BLaER1 (cell line): ENCODE measurements at regions not wholly inside any gene's neighbourhood (a gene's known extent, or its start where the extent isn't known, plus 50 kb on each side); places are given as distances from the start of the nearest gene placed in this dataset.

Source experiments
- H3K27ac ChIP-seq: shearing (Covaris generic); formaldehyde crosslinking; 2 replicates; pipeline ENCODE4 v1.8.1; 2022
- H3K27me3 ChIP-seq: shearing (Covaris generic); formaldehyde crosslinking; 2 replicates; pipeline ENCODE4 v1.8.1; 2022
- H3K36me3 ChIP-seq: shearing (Covaris generic); formaldehyde crosslinking; 2 replicates; pipeline ENCODE4 v1.8.1; 2022
- H3K4me1 ChIP-seq: shearing (Covaris generic); formaldehyde crosslinking; 2 replicates; pipeline ENCODE4 v1.8.1; 2022
- H3K4me2 ChIP-seq: shearing (Covaris generic); formaldehyde crosslinking; 2 replicates; pipeline ENCODE4 v1.8.1; 2022
- H3K4me3 ChIP-seq: shearing (Covaris generic); formaldehyde crosslinking; 2 replicates; pipeline ENCODE4 v1.8.1; 2022
- H3K9ac ChIP-seq: shearing (Covaris generic); formaldehyde crosslinking; 2 replicates; pipeline ENCODE4 v1.8.1; 2022
- H3K9me3 ChIP-seq: shearing (Covaris generic); formaldehyde crosslinking; 2 replicates; pipeline ENCODE4 v1.8.1; 2022
- H4K20me1 ChIP-seq: shearing (Covaris generic); formaldehyde crosslinking; 2 replicates; pipeline ENCODE4 v1.8.1; 2022
- Cebpa-rat ChIP-seq: shearing (Covaris generic); IDR thresholded peaks from 2 replicates; pipeline ENCODE4 v1.8.1; 2022

DNA sequence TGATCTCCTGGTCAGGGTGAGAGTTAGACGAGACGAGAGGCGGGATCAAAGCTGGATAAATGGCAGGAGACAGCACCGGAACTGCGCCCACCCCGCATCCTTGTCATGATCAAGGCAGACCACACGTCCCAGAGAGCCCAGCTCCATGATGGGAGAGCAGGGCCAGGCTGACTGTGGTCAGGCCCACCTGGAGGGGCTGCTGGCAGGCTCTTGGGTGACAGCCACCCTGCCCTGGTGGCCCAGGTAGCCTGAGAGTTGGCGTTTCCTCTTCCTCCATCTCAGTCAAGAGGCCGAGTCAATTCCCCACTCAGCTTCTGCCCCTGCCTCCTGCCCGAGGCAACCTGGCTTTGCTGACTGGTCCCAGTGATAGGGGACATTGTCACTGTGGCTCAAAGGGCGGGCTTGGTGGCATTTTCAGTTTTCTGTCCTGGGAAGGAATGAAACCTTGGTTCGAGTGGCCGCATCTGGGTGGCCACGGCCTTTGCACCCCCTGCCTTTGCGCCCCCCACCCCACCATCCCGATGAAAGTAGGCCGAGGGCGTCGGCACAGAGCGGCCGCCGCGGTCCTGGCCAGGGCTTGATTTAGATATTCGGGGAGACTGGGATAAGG is 60.8 kb upstream of the PPARA start:
- Histone ChIP-seq H3K9me3 (no peaks in the 10 kb centered on the region), H3K36me3 (peaks cover 71% of the 10 kb centered on the region), H3K4me1 (peaks cover 49% of the 10 kb centered on the region), H3K27ac (peak overlapping the region; percentile 26; the same call in 1 of the 2 replicates), H3K9ac (no peak overlapping the region), H3K4me3 (no peak overlapping the region), H3K4me2 (peak overlapping the region; percentile 66), H3K27me3 (no peaks in the 10 kb centered on the region), H4K20me1 (peaks cover 100% of the 10 kb centered on the region)
- TF ChIP-seq Cebpa-rat = no peak

DNA sequence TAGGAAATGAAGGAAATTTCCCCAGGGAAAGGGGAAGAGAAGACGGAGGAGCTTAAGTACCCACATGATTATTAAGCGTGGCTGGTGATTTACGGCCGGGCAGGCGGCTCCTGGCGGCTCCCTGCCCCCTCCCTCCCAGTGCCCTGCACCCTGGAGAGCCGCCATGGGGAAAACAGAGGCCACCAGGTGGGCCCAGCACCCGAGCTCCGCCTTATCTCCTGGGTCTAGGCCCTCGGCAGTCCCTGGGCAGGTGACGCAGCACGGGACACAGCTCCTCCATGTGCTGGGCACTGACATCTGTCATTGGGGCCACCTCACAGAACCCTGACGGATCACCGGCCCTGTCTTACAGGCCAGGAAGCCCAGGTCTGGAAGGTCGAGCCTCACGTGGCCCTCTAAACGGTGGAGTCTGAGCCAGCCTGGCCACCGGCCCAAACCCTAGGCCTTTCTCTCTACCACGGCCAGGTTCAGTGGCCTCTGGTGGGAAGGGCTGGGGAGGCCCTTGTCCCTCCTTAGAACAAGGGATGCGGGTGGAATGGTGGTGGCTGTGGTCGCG is 60.2 kb upstream of the PPARA start:
- H3K4me1 ChIP-seq = peaks cover 55% of the 10 kb centered on the region
- peaks cover 65% of the 10 kb centered on the region for H3K36me3 ChIP-seq
- H3K27ac ChIP-seq = no peak overlapping the region
- peaks cover 100% of the 10 kb centered on the region for H4K20me1 ChIP-seq
- no peaks in the 10 kb centered on the region for H3K27me3 ChIP-seq
- no peak for TF ChIP-seq Cebpa-rat
- no peak overlapping the region for H3K9ac ChIP-seq
- no peak overlapping the region for H3K4me2 ChIP-seq
- no peaks in the 10 kb centered on the region for H3K9me3 ChIP-seq
- no peak overlapping the region for H3K4me3 ChIP-seq

DNA sequence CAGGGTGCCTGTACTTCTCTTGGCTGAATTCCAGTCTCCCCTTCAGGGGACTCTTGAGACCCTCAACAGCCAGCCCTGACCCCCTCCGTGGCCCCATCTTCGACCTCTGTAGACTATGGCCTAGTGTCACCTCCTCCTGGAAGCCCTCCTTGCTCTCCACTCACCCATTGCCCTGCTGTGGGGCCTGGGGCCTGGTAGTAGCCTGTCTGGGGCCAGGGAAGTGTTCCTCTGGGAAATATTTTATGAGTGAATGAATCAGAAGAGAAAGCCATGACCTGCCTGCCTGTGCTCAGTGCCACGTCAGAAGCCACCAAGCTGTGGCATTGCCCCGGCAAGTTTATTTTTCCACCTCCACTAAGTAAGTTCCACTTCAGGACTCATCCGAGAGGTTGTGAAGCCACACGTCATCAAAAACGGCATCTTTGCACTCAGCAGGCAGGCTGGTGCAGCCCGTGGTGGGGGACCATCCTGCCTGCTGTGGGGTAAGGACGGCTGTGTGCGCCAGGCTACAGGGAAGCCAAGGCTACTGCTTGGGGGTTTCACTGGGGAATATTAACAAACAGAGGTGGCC is 59.6 kb upstream of the PPARA start:
- H3K9ac ChIP-seq = no peak overlapping the region
- peaks cover 59% of the 10 kb centered on the region for H3K36me3 ChIP-seq
- H3K9me3 ChIP-seq = no peaks in the 10 kb centered on the region
- no peak for TF ChIP-seq Cebpa-rat
- H3K27me3 ChIP-seq = no peaks in the 10 kb centered on the region
- H4K20me1 ChIP-seq = peaks cover 96% of the 10 kb centered on the region
- no peak overlapping the region for H3K27ac ChIP-seq
- no peak overlapping the region for H3K4me2 ChIP-seq
- peaks cover 54% of the 10 kb centered on the region for H3K4me1 ChIP-seq
- H3K4me3 ChIP-seq = no peak overlapping the region

DNA sequence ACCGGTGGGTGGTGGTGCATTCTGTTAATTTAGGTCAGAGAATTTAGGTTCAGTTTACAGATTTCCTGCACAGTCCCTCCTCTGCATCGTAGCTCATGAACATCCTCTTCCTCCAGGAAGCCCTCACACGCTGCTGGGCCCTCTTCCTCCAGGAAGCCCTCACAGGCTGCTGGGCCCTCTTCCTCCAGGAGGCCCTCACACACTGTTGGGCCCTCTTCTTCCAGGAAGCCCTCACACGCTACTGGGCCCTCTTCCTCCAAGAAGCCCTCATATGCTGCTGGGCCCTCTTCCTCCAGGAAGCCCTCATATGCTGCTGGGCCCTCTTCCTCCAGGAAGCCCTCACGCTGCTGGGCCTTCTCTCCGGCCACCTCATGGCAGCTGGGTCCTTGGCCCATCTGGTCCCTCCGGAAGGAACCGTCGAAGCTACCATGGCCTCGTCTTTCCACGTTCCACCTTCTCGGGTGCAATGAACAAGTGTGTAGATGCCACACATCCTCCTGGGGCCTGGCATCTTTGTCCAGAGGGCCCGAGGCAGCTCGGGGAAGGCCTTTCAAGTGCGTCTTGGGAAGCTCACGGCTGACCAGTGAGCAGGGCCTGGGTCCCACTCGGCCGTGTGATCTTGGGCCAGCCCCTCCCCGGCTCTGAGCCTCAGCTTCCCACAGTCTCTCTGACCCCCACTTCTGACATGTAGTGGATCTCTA is 58.9 kb upstream of the PPARA start:
- Histone ChIP-seq H3K27ac (no peak overlapping the region), H3K4me1 (peaks cover 54% of the 10 kb centered on the region)

DNA sequence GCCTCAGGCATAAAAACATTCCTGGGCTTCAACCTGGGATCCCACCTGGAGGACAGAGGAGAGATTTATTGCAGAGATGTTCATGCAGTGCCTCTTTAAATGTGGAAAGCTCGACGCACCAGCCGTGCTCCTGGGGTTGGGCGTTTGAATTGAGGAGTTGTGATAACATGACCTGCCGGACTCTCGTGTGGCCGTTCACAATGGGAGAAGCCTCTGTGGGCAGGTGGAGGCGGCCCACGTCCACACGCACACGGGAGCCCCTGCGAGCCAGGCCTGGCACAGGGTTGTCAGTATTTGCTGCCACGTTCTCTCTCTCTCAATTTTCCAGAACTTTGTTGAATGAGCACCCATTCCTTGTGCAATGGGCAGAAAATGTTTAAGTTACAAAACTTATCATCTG is 58.3 kb upstream of the PPARA start:
- Histone ChIP-seq H3K4me1 (peaks cover 54% of the 10 kb centered on the region), H3K36me3 (peaks cover 48% of the 10 kb centered on the region), H3K4me2 (no peak overlapping the region), H4K20me1 (peaks cover 96% of the 10 kb centered on the region), H3K9ac (no peak overlapping the region), H3K27me3 (no peaks in the 10 kb centered on the region), H3K9me3 (no peaks in the 10 kb centered on the region), H3K27ac (no peak overlapping the region), H3K4me3 (no peak overlapping the region)
- TF ChIP-seq Cebpa-rat = no peak

More for the DNA sequence above, 58.9 kb upstream of the PPARA start:
- Histone ChIP-seq H3K9ac (no peak overlapping the region), H4K20me1 (peaks cover 96% of the 10 kb centered on the region), H3K9me3 (no peaks in the 10 kb centered on the region), H3K4me2 (no peak overlapping the region), H3K27me3 (no peaks in the 10 kb centered on the region), H3K4me3 (no peak overlapping the region), H3K36me3 (peaks cover 52% of the 10 kb centered on the region)
- TF ChIP-seq Cebpa-rat = no peak

DNA sequence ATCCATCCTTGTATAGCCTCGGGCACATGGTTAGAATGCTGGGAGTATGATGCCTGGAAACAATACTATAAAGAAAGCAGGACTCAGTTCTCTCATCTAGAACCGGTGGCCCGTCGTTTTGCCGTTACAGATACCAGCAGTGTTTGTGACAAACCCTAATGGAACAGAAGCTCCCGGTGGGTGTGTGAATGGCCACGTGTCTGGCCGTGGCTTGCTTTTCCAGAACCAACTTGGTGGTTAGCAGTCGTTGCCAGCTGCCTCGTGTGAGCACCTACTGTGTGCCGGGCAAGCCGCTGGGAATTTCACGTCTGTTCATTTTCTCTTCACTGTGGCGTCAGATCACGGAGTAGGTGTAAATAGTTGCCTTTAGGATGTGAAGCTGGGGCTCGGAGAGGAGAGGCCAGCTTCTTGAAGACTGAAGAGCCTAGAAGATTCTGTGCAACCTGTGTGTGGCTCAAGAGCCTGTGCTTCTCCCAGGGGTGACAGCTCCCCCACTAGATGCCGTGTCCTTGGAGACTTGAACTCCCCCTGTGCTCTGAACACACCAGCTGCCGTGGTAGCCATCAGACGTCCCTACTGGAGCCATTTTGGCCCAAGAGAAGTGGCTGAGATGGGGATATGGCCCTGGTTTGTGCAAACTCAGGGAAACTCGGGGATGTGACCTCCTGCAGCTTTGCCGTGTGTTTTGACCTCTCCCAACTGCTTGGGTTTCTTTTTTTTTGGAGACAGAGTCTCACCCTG is 57.5 kb upstream of the PPARA start:
- Histone ChIP-seq H3K4me2 (no peak overlapping the region), H3K27me3 (no peaks in the 10 kb centered on the region), H3K4me3 (no peak overlapping the region), H3K36me3 (peaks cover 42% of the 10 kb centered on the region), H4K20me1 (peaks cover 96% of the 10 kb centered on the region), H3K27ac (no peak overlapping the region), H3K9me3 (no peaks in the 10 kb centered on the region), H3K4me1 (peaks cover 54% of the 10 kb centered on the region), H3K9ac (no peak overlapping the region)
- TF ChIP-seq Cebpa-rat = no peak

DNA sequence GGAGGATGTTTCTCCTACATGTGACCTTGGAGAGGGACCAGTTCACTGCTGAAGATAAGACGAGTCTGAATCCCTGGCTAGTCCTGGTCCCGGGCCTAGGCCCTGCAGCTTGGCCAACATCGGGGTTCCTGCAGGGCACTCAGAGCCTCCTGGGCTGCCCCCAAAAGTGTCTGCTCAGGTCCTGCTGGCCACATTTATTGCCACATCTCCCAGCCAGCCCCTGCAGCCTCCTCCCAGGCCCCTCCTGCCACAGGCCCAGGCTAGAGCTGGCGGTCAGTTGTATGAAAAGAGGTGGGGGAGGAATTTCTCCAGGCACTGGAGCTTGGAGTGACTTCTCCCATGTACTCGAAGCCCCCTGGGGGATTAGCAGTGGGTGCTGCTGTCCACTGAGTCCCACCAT is 56.5 kb upstream of the PPARA start:
- H4K20me1 ChIP-seq = peaks cover 96% of the 10 kb centered on the region
- H3K27me3 ChIP-seq = no peaks in the 10 kb centered on the region
- H3K9me3 ChIP-seq = no peaks in the 10 kb centered on the region
- H3K4me2 ChIP-seq = no peak overlapping the region
- H3K27ac ChIP-seq = no peak overlapping the region
- no peak overlapping the region for H3K4me3 ChIP-seq
- H3K4me1 ChIP-seq = peaks cover 54% of the 10 kb centered on the region
- TF ChIP-seq Cebpa-rat = no peak
- peaks cover 43% of the 10 kb centered on the region for H3K36me3 ChIP-seq
- no peak overlapping the region for H3K9ac ChIP-seq

DNA sequence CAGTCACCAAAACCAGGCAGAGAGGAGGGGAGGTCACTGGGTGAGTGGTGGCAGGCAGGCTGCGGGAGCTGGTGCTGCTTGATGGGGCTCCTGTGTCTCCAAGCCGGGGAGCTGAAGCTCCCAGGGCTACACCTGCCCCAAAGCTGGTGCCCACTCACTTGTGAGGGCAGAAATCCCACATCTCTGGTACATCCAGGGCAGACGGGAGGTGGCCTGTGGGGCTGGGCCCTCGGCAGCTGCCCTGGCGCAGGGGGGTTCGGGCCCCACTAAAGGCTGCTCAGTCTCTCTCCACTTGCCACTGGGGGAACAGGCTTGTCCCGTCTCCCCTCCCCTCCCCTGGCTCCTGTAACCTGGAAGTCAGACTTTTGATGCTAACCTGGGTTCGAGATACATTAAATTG is 55.6 kb upstream of the PPARA start:
- H4K20me1 ChIP-seq = peaks cover 96% of the 10 kb centered on the region
- TF ChIP-seq Cebpa-rat = no peak
- peak overlapping the region; percentile 30; the same call in 1 of the 2 replicates for H3K27ac ChIP-seq
- no peaks in the 10 kb centered on the region for H3K27me3 ChIP-seq
- H3K4me3 ChIP-seq = no peak overlapping the region
- H3K36me3 ChIP-seq = peaks cover 38% of the 10 kb centered on the region
- no peak overlapping the region for H3K9ac ChIP-seq
- peaks cover 55% of the 10 kb centered on the region for H3K4me1 ChIP-seq
- H3K9me3 ChIP-seq = no peaks in the 10 kb centered on the region
- H3K4me2 ChIP-seq = no peak overlapping the region

DNA sequence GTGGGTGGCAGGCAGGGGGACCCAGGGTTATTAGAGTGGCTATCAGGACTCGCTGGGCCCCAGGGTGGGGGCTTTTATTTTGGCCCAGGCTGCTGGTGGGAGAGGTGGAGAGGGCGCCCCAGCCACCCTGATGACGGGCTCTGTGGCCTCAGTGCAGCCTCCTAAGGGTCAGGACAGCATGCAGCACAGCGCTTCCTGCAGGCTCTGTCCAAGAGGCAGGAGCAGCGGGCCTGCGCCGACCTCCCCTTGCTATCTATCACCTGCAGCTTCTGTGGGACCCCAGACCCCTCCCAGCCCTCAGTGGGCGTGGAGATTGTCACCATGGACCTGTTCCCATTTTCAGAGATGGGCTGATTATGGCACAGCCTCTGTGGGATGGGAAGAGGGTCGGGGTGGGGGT is 54.3 kb upstream of the PPARA start:
- H3K9me3 ChIP-seq = no peaks in the 10 kb centered on the region
- H3K36me3 ChIP-seq = peaks cover 45% of the 10 kb centered on the region
- TF ChIP-seq Cebpa-rat = no peak
- no peak overlapping the region for H3K4me3 ChIP-seq
- no peaks in the 10 kb centered on the region for H3K27me3 ChIP-seq
- no peak overlapping the region for H3K9ac ChIP-seq
- peaks cover 68% of the 10 kb centered on the region for H3K4me1 ChIP-seq
- H4K20me1 ChIP-seq = peaks cover 96% of the 10 kb centered on the region
- H3K27ac ChIP-seq = no peak overlapping the region
- H3K4me2 ChIP-seq = peak overlapping the region; percentile 77
